Liver (tissue), 8 donors: ENCODE measurements at regions not wholly inside any gene's neighbourhood (a gene's known extent, or its start where the extent isn't known, plus 50 kb on each side); places are given as distances from the start of the nearest gene placed in this dataset.

Experiments
- DNase-seq: peaks from one replicate; pipeline ENCODE4 v3.0.0-alpha.2; 2017; ENCODE audit warnings: low spot score
- H3K27ac ChIP-seq, 2 donors: one replicate each; pipeline ENCODE4 v1.7.0; 2013; ENCODE audit warnings: inconsistent platforms in 2 of 2, low read length in 2 of 2, control low read depth in 1 of 2, low read depth in 1 of 2, mild to moderate bottlenecking in 1 of 2
- H3K27me3 ChIP-seq, 4 donors: one replicate each; pipeline versions ENCODE4 v1.6.1 to v1.7.0; 2013; ENCODE audit warnings: low read length in 3 of 4, inconsistent platforms in 1 of 4, mild to moderate bottlenecking in 1 of 4, moderate library complexity in 1 of 4; ENCODE audit not compliant: control insufficient read depth in 4 of 4, insufficient read depth in 4 of 4
- H3K36me3 ChIP-seq, 4 donors: one replicate each; pipeline versions ENCODE4 v1.6.1 to v1.7.0; 2013; ENCODE audit warnings: low read length in 3 of 4, mild to moderate bottlenecking in 3 of 4, low read depth in 1 of 4, moderate library complexity in 1 of 4; ENCODE audit not compliant: control insufficient read depth in 4 of 4, insufficient read depth in 3 of 4
- H3K4me1 ChIP-seq, 4 donors: one replicate each; pipeline versions ENCODE4 v1.6.1 to v1.7.0; 2013; ENCODE audit warnings: low read length in 3 of 4, mild to moderate bottlenecking in 3 of 4, moderate library complexity in 1 of 4; ENCODE audit not compliant: control insufficient read depth in 4 of 4, insufficient read depth in 4 of 4
- H3K4me3 ChIP-seq, 3 donors: one replicate each; pipeline versions ENCODE4 v1.6.1 to v1.7.0; 2013; ENCODE audit warnings: low read length in 3 of 3, control low read depth in 1 of 3, low read depth in 1 of 3, mild to moderate bottlenecking in 1 of 3
- H3K9ac ChIP-seq, 2 donors: one replicate each; pipeline ENCODE4 v1.7.0; 2013; ENCODE audit warnings: low read length in 2 of 2, mild to moderate bottlenecking in 2 of 2, moderate library complexity in 2 of 2, control low read depth in 1 of 2, low read depth in 1 of 2
- H3K9me3 ChIP-seq, 4 donors: one replicate each; pipeline versions ENCODE4 v1.6.1 to v1.7.0; 2013; ENCODE audit warnings: low read length in 3 of 4; ENCODE audit not compliant: control insufficient read depth in 4 of 4
- CTCF ChIP-seq: fragments of 150-350 bp; IDR thresholded peaks from 2 replicates; pipeline ENCODE4 v1.5.1; 2017; ENCODE audit warnings: improper control_type of control experiment, low read depth, low read length; ENCODE audit not compliant: missing input control
- EGR1 ChIP-seq, 2 donors: IDR thresholded peaks; 2 replicates each; pipeline ENCODE4 v1.6.1; 2016 to 2018; ENCODE audit warnings: antibody characterized with exemption in 2 of 2, low read depth in 2 of 2
- FOXA1 ChIP-seq: IDR thresholded peaks from 2 replicates; pipeline ENCODE4 v1.6.1; 2016; ENCODE audit warnings: antibody characterized with exemption
- HNF4A ChIP-seq, 2 donors: conservative IDR thresholded peaks; 2 replicates each; pipeline ENCODE4 v1.6.1; 2016; ENCODE audit warnings: antibody characterized with exemption in 2 of 2, mild to moderate bottlenecking in 2 of 2
- HNF4G ChIP-seq: IDR thresholded peaks from 2 replicates; pipeline ENCODE4 v1.6.1; 2016; ENCODE audit warnings: antibody characterized with exemption
- JUND ChIP-seq, 2 donors: IDR thresholded peaks; 2 replicates each; pipeline ENCODE4 v1.6.1; 2016; ENCODE audit warnings: antibody characterized with exemption in 2 of 2
- MAX ChIP-seq: IDR thresholded peaks from 2 replicates; pipeline ENCODE4 v1.6.1; 2016; ENCODE audit warnings: antibody characterized with exemption
- NR2F2 ChIP-seq: IDR thresholded peaks from 2 replicates; pipeline ENCODE4 v1.6.1; 2016; ENCODE audit warnings: antibody characterized with exemption
- RAD21 ChIP-seq, 2 donors: IDR thresholded peaks; 2 replicates each; pipeline ENCODE4 v1.6.1; 2016; ENCODE audit warnings: antibody characterized with exemption in 2 of 2, mild to moderate bottlenecking in 2 of 2
- RXRA ChIP-seq, 2 donors: IDR thresholded peaks; 2 replicates each; pipeline ENCODE4 v1.6.1; 2017 to 2018; ENCODE audit warnings: antibody characterized with exemption in 2 of 2, mild to moderate bottlenecking in 1 of 2
- SP1 ChIP-seq: IDR thresholded peaks from 2 replicates; pipeline ENCODE4 v1.6.1; 2018; ENCODE audit warnings: antibody characterized with exemption, mild to moderate bottlenecking
- TAF1 ChIP-seq: conservative IDR thresholded peaks from 2 replicates; pipeline ENCODE4 v1.6.1; 2016; ENCODE audit warnings: antibody characterized with exemption, mild to moderate bottlenecking
- YY1 ChIP-seq: IDR thresholded peaks from 2 replicates; pipeline ENCODE4 v1.6.1; 2016; ENCODE audit warnings: antibody characterized with exemption, mild to moderate bottlenecking
- ZBTB33 ChIP-seq: IDR thresholded peaks from 2 replicates; pipeline ENCODE4 v1.6.1; 2016; ENCODE audit warnings: antibody characterized with exemption
- WGBS: extraction: QIAGEN DNeasy Blood & Tissue Kit; methylation state at CpG from one replicate; pipeline ENCODE4 v1.1.7; 2013; 5-methylcytosine and 5-hydroxymethylcytosine counted together
- donor health status: healthy.
- donor health status: healthy.
- donor health status: healthy.
- donor health status: healthy.
- donor health status: healthy.

- TF ChIP-seq YY1 = no peak
- no peak for TF ChIP-seq TAF1
- TF ChIP-seq ZBTB33 = no peak
- no peak for TF ChIP-seq RAD21 (IDR thresholded peaks at IDR 0.05)
- TF ChIP-seq NR2F2 = no peak
- no peak for TF ChIP-seq HNF4A (conservative IDR thresholded peaks at IDR 0.05)
- TF ChIP-seq EGR1 (IDR thresholded peaks at IDR 0.05; ENCODE audit: low read depth in 2 of 2) = no peak
- DNase-seq = no peak
- no peak overlapping the region for H3K4me3 ChIP-seq
- H3K4me1 ChIP-seq = no peaks in the 10 kb centered on the region
- H3K9me3 ChIP-seq = no peaks in the 10 kb centered on the region
- no peaks in the 10 kb centered on the region for H3K27me3 ChIP-seq
- H3K36me3 ChIP-seq = no peaks in the 10 kb centered on the region
- 76% methylated on average over 3 of the region's 3 CpGs for WGBS
- no peak overlapping the region for H3K27ac ChIP-seq
- H3K9ac ChIP-seq = no peak overlapping the region
These were observed 105.1 kb downstream of the SEC61G start for GRCh38 chr7:54653905-54654304.

GRCh38 chr7:54643064-54643463 lies 100.9 kb downstream of the VSTM2A start:
- Histone ChIP-seq H3K9me3 (no peaks in the 10 kb centered on the region), H3K36me3 (no peaks in the 10 kb centered on the region), H3K9ac (no peak overlapping the region), H3K4me1 (no peaks in the 10 kb centered on the region), H3K27me3 (peaks cover 0 to 5% (median 0%) of the 10 kb centered on the region in 4 donors), H3K4me3 (no peak overlapping the region), H3K27ac (no peak overlapping the region)
- TF ChIP-seq JUND (IDR thresholded peaks at IDR 0.05) (no peak), EGR1 (IDR thresholded peaks at IDR 0.05; ENCODE audit: low read depth in 2 of 2) (no peak)
- DNase-seq = no peak
- 67% methylated on average over 6 of the region's 6 CpGs for WGBS

- no peak for TF ChIP-seq HNF4G
- no peak for TF ChIP-seq ZBTB33
- Histone ChIP-seq H3K9me3 (no peaks in the 10 kb centered on the region), H3K4me1 (no peaks in the 10 kb centered on the region), H3K9ac (no peak overlapping the region), H3K27me3 (peaks cover 0 to 2% (median 0%) of the 10 kb centered on the region in 4 donors), H3K36me3 (no peaks in the 10 kb centered on the region), H3K27ac (no peak overlapping the region), H3K4me3 (no peak overlapping the region)
- 57% methylated on average over 6 of the region's 6 CpGs for WGBS
- no peak for DNase-seq
These were observed 95.7 kb downstream of the VSTM2A start for GRCh38 chr7:54637712-54638396.

GRCh38 chr7:54632696-54633095 lies 90.5 kb downstream of the VSTM2A start:
- WGBS = 18% methylated on average over 4 of the region's 4 CpGs
- TF ChIP-seq MAX = no peak
- TF ChIP-seq NR2F2 = no peak
- no peak for TF ChIP-seq SP1
- TF ChIP-seq EGR1 (IDR thresholded peaks at IDR 0.05; ENCODE audit: low read depth in 2 of 2) = no peak
- TF ChIP-seq FOXA1 = no peak
- no peak for TF ChIP-seq TAF1
- TF ChIP-seq HNF4G = no peak
- no peak for TF ChIP-seq CTCF
- TF ChIP-seq HNF4A (conservative IDR thresholded peaks at IDR 0.05) = no peak
- no peak for TF ChIP-seq JUND (IDR thresholded peaks at IDR 0.05)
- TF ChIP-seq RAD21 (IDR thresholded peaks at IDR 0.05) = no peak
- TF ChIP-seq RXRA (IDR thresholded peaks at IDR 0.05) = no peak
- TF ChIP-seq YY1 = no peak
- Histone ChIP-seq H3K36me3 (no peaks in the 10 kb centered on the region), H3K9me3 (no peaks in the 10 kb centered on the region), H3K9ac (no peak overlapping the region), H3K4me1 (no peaks in the 10 kb centered on the region), H3K27me3 (no peaks in the 10 kb centered on the region), H3K27ac (no peak overlapping the region), H3K4me3 (no peak overlapping the region)
- no peak for DNase-seq
